Stomach (tissue), 8 donors: ENCODE measurements at regions not wholly inside any gene's neighbourhood (a gene's known extent, or its start where the extent isn't known, plus 50 kb on each side); places are given as distances from the start of the nearest gene placed in this dataset.

Experiments used
- DNase-seq, 2 donors: peaks; one replicate each; pipeline versions ENCODE4 v3.0.0 to v3.0.0-alpha.2; 2013 to 2019
- H3K27ac ChIP-seq, 5 donors: fragments of 200-600 bp in 4 of 5; sonication (generic) in 4 of 5; one replicate each; pipeline ENCODE4 v1.5.1; 2013 to 2019; ENCODE audit warnings: mild to moderate bottlenecking in 1 of 5, moderate library complexity in 1 of 5
- H3K27me3 ChIP-seq, 3 donors: fragments of 200-600 bp; sonication (generic); one replicate each; pipeline ENCODE4 v1.5.1; 2017 to 2019; ENCODE audit warnings: mixed run types in 1 of 3
- H3K36me3 ChIP-seq, 4 donors: fragments of 200-600 bp; sonication (generic); 1 replicate in 3 of 4; 2 replicates in 1 of 4; pipeline ENCODE4 v1.5.1; 2016 to 2019
- H3K4me1 ChIP-seq, 4 donors: fragments of 200-600 bp; sonication (generic); one replicate each; pipeline ENCODE4 v1.5.1; 2016 to 2019
- H3K4me3 ChIP-seq, 4 donors: fragments of 200-600 bp; sonication (generic) in 3 of 4; one replicate each; pipeline ENCODE4 v1.5.1; 2016 to 2019; ENCODE audit warnings: mild to moderate bottlenecking in 1 of 4
- H3K9me3 ChIP-seq, 4 donors: fragments of 200-600 bp; sonication (generic); one replicate each; pipeline ENCODE4 v1.5.1; 2016 to 2019
- CTCF ChIP-seq, 7 experiments: fragments of 450-650 bp in 4 of 7; fragments of 200-600 bp in 3 of 7; sonication (generic) in 3 of 7; IDR thresholded peaks; one replicate each; pipeline ENCODE4 v1.5.1; 2016 to 2019; ENCODE audit warnings: antibody characterized with exemption in 7 of 7, control low read depth in 2 of 7, mild to moderate bottlenecking in 1 of 7
- EP300 ChIP-seq: sonication (generic); formaldehyde crosslinking; IDR thresholded peaks from one replicate; pipeline ENCODE4 v1.6.1; 2017; ENCODE audit warnings: antibody characterized with exemption
- POLR2A ChIP-seq, 4 donors: fragments of 450-650 bp; IDR thresholded peaks; one replicate each; pipeline ENCODE4 v1.6.1; 2016; ENCODE audit warnings: antibody characterized with exemption in 4 of 4, control low read depth in 2 of 4, mild to moderate bottlenecking in 1 of 4, moderate library complexity in 1 of 4
- POLR2AphosphoS5 ChIP-seq, 3 donors: sonication (generic); formaldehyde crosslinking; IDR thresholded peaks; one replicate each; pipeline ENCODE4 v1.6.1; 2016; ENCODE audit warnings: antibody characterized with exemption in 3 of 3
- WGBS, 5 donors: extraction: QIAGEN DNeasy Blood & Tissue Kit in 3 of 5; methylation state at CpG; one replicate each; pipeline versions ENCODE4 v1.1.5 to v1.1.7; 2013 to 2018; 5-methylcytosine and 5-hydroxymethylcytosine counted together
- intact Hi-C: fragments of 100-400 bp; cut with DNase I; formaldehyde crosslinking; loops from one replicate; pipeline ENCODE4 v1.15.1; 2023; ENCODE audit warnings: low total_unique reads
- donor health status: healthy with polysubstance abuse.
- donor health status: Bipolar disorder and iron deficiency.
- donor health status: healthy.

GRCh38 chr1:57887964-57888491 lies 464.2 kb upstream of the DAB1 start:
- WGBS, 5 donors = 30 to 51% (median 39%) methylated on average over 5 of the region's 5 CpGs
- peak in 1 of 2 donors; percentile 17 for DNase-seq
- TF ChIP-seq POLR2A (IDR thresholded peaks at IDR 0.05) = no peak
- TF ChIP-seq CTCF (IDR thresholded peaks at IDR 0.05) = no peak
- no peak for TF ChIP-seq POLR2AphosphoS5 (IDR thresholded peaks at IDR 0.05)
- TF ChIP-seq EP300 = no peak
- no peaks in the 10 kb centered on the region for H3K36me3 ChIP-seq
- H3K27ac ChIP-seq = no peak overlapping the region
- H3K9me3 ChIP-seq = no peaks in the 10 kb centered on the region
- H3K4me3 ChIP-seq = no peak overlapping the region
- H3K27me3 ChIP-seq = no peaks in the 10 kb centered on the region
- intact Hi-C loops = no loop called here
- H3K4me1 ChIP-seq = no peaks in the 10 kb centered on the region

GRCh38 chr1:57886376-57886775 lies 462.5 kb upstream of the DAB1 start:
- TF ChIP-seq POLR2A (IDR thresholded peaks at IDR 0.05) (no peak), POLR2AphosphoS5 (IDR thresholded peaks at IDR 0.05) (no peak), CTCF (IDR thresholded peaks at IDR 0.05) (no peak), EP300 (no peak)
- H3K27ac ChIP-seq = no peak overlapping the region
- H3K27me3 ChIP-seq = no peaks in the 10 kb centered on the region
- no peaks in the 10 kb centered on the region for H3K36me3 ChIP-seq
- no peak overlapping the region for H3K4me3 ChIP-seq
- intact Hi-C loops = no loop called here
- H3K9me3 ChIP-seq = no peaks in the 10 kb centered on the region
- DNase-seq = no peak
- H3K4me1 ChIP-seq = no peaks in the 10 kb centered on the region
- 85 to 91% (median 87%) methylated on average over 7 of the region's 7 CpGs for WGBS, 5 donors

GRCh38 chr1:57883642-57883995 lies 459.8 kb upstream of the DAB1 start:
- Histone ChIP-seq H3K27me3 (no peaks in the 10 kb centered on the region), H3K36me3 (no peaks in the 10 kb centered on the region), H3K4me3 (no peak overlapping the region), H3K4me1 (no peaks in the 10 kb centered on the region), H3K9me3 (no peaks in the 10 kb centered on the region), H3K27ac (no peak overlapping the region)
- intact Hi-C loops = no loop called here
- no peak for DNase-seq
- TF ChIP-seq POLR2AphosphoS5 (IDR thresholded peaks at IDR 0.05) = no peak
- no peak for TF ChIP-seq CTCF (IDR thresholded peaks at IDR 0.05)
- no peak for TF ChIP-seq POLR2A (IDR thresholded peaks at IDR 0.05)
- TF ChIP-seq EP300 = no peak
- WGBS, 5 donors = 80 to 97% (median 94%) methylated on average over 4 of the region's 4 CpGs

DNA sequence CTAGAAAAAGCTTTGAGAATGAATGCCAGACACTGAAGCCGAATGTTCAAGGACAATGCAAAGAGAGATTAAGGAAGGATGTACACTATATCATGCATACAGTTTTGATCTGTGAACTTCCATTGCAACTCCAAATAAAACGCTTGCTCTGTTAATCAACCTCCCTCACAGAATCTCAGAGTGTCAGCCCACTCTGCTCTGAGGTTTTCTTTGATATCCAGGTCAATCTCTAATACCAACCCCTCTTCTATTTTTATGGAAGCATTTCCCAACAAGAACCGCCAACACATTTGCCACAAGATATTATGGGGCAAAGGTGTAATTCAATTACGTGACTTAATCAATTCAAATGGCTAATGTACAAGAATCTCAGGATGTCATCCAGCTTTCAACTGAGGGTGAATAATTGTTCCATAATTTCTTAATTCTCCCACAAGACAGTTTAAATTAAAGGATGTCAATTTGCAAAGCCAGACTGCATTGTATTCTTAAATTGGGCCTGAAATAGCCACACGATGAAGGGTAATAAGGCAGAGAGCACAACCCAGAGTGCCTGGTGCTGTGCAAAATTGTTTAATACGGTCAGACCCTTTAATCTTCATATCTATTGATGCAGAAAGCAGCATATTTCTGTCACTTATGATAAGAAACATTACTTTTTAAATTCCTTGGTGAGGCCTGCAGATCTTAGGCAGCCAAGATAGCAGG lies 459.2 kb upstream of the DAB1 start:
- no peak for DNase-seq
- Histone ChIP-seq H3K4me1 (no peaks in the 10 kb centered on the region), H3K36me3 (no peaks in the 10 kb centered on the region), H3K27ac (no peak overlapping the region), H3K27me3 (no peaks in the 10 kb centered on the region), H3K4me3 (no peak overlapping the region), H3K9me3 (no peaks in the 10 kb centered on the region)
- TF ChIP-seq POLR2AphosphoS5 (IDR thresholded peaks at IDR 0.05) = no peak
- WGBS, 5 donors = 78 to 87% (median 85%) methylated on average over 6 of the region's 6 CpGs
- intact Hi-C loops = no loop called here

DNA sequence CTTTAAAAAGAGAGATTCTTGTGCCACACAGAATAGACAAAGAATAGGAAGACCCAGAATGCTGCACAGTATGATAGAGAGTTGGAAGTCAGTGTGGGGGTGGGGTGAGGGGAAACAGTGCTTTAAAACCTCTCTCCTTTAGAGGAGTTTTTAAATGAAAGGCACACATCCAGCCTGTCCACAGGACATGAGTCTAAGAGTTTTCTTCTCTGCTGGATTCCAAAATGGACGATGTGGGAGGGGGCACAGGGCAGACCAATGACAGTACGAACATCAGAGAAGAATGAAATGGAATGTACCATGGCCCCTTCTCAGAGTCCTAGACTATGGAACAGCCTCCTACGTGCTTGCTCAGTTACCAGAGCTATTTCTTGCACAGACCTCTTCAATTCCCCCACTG lies 458.2 kb upstream of the DAB1 start:
- no peak overlapping the region for H3K4me3 ChIP-seq
- H3K36me3 ChIP-seq = no peaks in the 10 kb centered on the region
- no peak for DNase-seq
- no peaks in the 10 kb centered on the region for H3K4me1 ChIP-seq
- H3K9me3 ChIP-seq = no peaks in the 10 kb centered on the region
- WGBS, 5 donors = 67 to 80% (median 75%) methylated on average over 3 of the region's 3 CpGs
- no peaks in the 10 kb centered on the region for H3K27me3 ChIP-seq
- H3K27ac ChIP-seq = no peak overlapping the region
- TF ChIP-seq POLR2AphosphoS5 (IDR thresholded peaks at IDR 0.05) = no peak
- no peak for TF ChIP-seq CTCF (IDR thresholded peaks at IDR 0.05)
- TF ChIP-seq POLR2A (IDR thresholded peaks at IDR 0.05) = no peak
- no peak for TF ChIP-seq EP300
- intact Hi-C loops = no loop called here
